ENCODE measurements at regions not wholly inside any gene's neighbourhood (a gene's known extent, or its start where the extent isn't known, plus 50 kb on each side); places are given as distances from the start of the nearest gene placed in this dataset.
A peak's percentile ranks its signal among the peaks of the same experiment; 100 is the strongest.
"Not testable (repeated sequence)": the region's sequence is repeated elsewhere in the genome, so short reads cannot be mapped to it uniquely, and the experiment has no call there.

DNA sequence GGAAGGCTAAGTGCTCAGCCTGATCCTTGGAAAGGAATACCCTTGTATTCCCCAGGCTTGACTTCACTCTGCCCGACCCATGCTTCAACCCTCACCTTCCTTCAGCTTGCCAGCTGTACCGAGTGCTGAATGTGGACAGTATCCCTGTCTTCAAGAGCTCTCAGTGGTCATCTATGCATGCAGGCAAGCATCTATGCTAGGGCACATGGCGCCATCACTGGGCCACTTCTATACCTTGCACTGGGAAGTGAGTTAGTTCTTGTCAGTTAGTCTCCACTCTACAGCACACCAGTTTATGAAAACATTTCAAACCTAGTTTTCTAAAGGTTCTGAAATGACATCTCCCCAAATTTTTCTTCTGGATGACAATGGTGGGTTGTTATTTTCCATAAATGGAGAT is 82.0 kb upstream of the MYRIP start:
- no peaks in the 10 kb centered on the region for H3K4me1 Mint-ChIP-seq (ENCODE audit: low read depth, unreplicated experiment)
- H3K4me3 Mint-ChIP-seq (ENCODE audit: low read depth, unreplicated experiment) = no peak overlapping the region
- no peak overlapping the region for H3K27ac Mint-ChIP-seq (ENCODE audit: unreplicated experiment)
- BruUV-seq (replicated peaks) = no TSS peak
- H3K27me3 Mint-ChIP-seq (ENCODE audit: unreplicated experiment) = no peaks in the 10 kb centered on the region
- intact Hi-C loops (cut with micrococcal nuclease; ENCODE audit: unreplicated experiment) = loop anchor here (10.0 kb wide), 1 partner anchor 387 kb away; no protein-coding TSS in a partner anchor
- CTCF ChIA-PET = no interaction called here
- no peak for DNase-seq
- TF ChIP-seq, protein P1, sequence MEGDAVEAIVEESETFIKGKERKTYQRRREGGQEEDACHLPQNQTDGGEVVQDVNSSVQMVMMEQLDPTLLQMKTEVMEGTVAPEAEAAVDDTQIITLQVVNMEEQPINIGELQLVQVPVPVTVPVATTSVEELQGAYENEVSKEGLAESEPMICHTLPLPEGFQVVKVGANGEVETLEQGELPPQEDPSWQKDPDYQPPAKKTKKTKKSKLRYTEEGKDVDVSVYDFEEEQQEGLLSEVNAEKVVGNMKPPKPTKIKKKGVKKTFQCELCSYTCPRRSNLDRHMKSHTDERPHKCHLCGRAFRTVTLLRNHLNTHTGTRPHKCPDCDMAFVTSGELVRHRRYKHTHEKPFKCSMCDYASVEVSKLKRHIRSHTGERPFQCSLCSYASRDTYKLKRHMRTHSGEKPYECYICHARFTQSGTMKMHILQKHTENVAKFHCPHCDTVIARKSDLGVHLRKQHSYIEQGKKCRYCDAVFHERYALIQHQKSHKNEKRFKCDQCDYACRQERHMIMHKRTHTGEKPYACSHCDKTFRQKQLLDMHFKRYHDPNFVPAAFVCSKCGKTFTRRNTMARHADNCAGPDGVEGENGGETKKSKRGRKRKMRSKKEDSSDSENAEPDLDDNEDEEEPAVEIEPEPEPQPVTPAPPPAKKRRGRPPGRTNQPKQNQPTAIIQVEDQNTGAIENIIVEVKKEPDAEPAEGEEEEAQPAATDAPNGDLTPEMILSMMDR (IDR thresholded peaks at IDR 0.05; ENCODE audit: unreplicated experiment) = no peak
- peaks cover under 1% of the 10 kb centered on the region for H3K9me3 Mint-ChIP-seq (ENCODE audit: low read depth, unreplicated experiment)
- H3K36me3 Mint-ChIP-seq (ENCODE audit: insufficient read depth, unreplicated experiment) = no peaks in the 10 kb centered on the region

- intact Hi-C loops (cut with micrococcal nuclease; ENCODE audit: unreplicated experiment) = no loop called here
- H3K27ac Mint-ChIP-seq (ENCODE audit: unreplicated experiment) = no peak overlapping the region
- H3K4me1 Mint-ChIP-seq (ENCODE audit: low read depth, unreplicated experiment) = no peaks in the 10 kb centered on the region
- DNase-seq = no peak
- TF ChIP-seq, protein P1 (IDR thresholded peaks at IDR 0.05; ENCODE audit: unreplicated experiment) = no peak
- H3K9me3 Mint-ChIP-seq (ENCODE audit: low read depth, unreplicated experiment) = peaks cover 2% of the 10 kb centered on the region
- no peaks in the 10 kb centered on the region for H3K36me3 Mint-ChIP-seq (ENCODE audit: insufficient read depth, unreplicated experiment)
- CTCF ChIA-PET = no interaction called here
- no peaks in the 10 kb centered on the region for H3K27me3 Mint-ChIP-seq (ENCODE audit: unreplicated experiment)
- no peak overlapping the region for H3K4me3 Mint-ChIP-seq (ENCODE audit: low read depth, unreplicated experiment)
- no TSS peak for BruUV-seq (replicated peaks)
Measured at GRCh38 chr3:39733804-39734203, 75.6 kb upstream of the MYRIP start.

DNA sequence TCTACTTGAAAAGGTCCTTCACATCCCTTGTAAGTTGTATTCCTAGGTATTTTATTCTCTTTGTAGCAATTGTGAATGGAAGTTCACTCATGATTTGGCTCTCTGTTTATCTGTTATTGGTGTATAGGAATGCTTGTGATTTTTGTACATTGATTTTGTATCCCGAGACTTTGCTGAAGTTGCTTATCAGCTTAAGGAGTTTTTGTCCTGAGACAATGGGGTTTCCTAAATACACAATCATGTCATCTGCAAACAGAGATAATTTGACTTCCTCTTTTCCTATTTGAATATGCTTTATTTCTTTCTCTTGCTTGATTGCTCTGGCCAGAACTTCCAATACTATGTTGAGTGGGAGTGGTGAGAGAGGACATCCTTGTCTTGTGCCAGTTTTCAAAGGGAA is 69.8 kb upstream of the MYRIP start:
- H3K27ac Mint-ChIP-seq (ENCODE audit: unreplicated experiment); H3K4me3 Mint-ChIP-seq (ENCODE audit: low read depth, unreplicated experiment); BruUV-seq (replicated peaks); H3K27me3 Mint-ChIP-seq (ENCODE audit: unreplicated experiment); H3K9me3 Mint-ChIP-seq (ENCODE audit: low read depth, unreplicated experiment); CTCF ChIA-PET; DNase-seq: not testable (repeated sequence)
- Mint-ChIP-seq H3K36me3 (ENCODE audit: insufficient read depth, unreplicated experiment) (peaks cover 11% of the 10 kb centered on the region), H3K4me1 (ENCODE audit: low read depth, unreplicated experiment) (peaks cover 25% of the 10 kb centered on the region)
- intact Hi-C loops (cut with micrococcal nuclease; ENCODE audit: unreplicated experiment) = loop anchor here (5.0 kb wide), 1 partner anchor 173 kb away; no protein-coding TSS in a partner anchor

- TF ChIP-seq, protein P1 (IDR thresholded peaks at IDR 0.05; ENCODE audit: unreplicated experiment) = no peak
- Mint-ChIP-seq H3K36me3 (ENCODE audit: insufficient read depth, unreplicated experiment) (peaks cover 11% of the 10 kb centered on the region), H3K4me1 (ENCODE audit: low read depth, unreplicated experiment) (peaks cover 48% of the 10 kb centered on the region), H3K9me3 (ENCODE audit: low read depth, unreplicated experiment) (peaks cover 10% of the 10 kb centered on the region), H3K27me3 (ENCODE audit: unreplicated experiment) (no peaks in the 10 kb centered on the region), H3K4me3 (ENCODE audit: low read depth, unreplicated experiment) (no peak overlapping the region), H3K27ac (ENCODE audit: unreplicated experiment) (no peak overlapping the region)
- intact Hi-C loops (cut with micrococcal nuclease; ENCODE audit: unreplicated experiment) = loop anchor here (5.0 kb wide), 2 partner anchors 63 to 168 kb away; partner anchors contain the start of gene MYRIP
- CTCF ChIA-PET = no interaction called here
- no TSS peak for BruUV-seq (replicated peaks)
- no peak for DNase-seq
Measured at GRCh38 chr3:39744746-39745145, 64.7 kb upstream of the MYRIP start.

GRCh38 chr3:39748002-39748401 is 61.4 kb upstream of the MYRIP start:
- TF ChIP-seq, protein P1 (IDR thresholded peaks at IDR 0.05; ENCODE audit: unreplicated experiment) = no peak
- H3K27me3 Mint-ChIP-seq (ENCODE audit: unreplicated experiment) = no peaks in the 10 kb centered on the region
- H3K36me3 Mint-ChIP-seq (ENCODE audit: insufficient read depth, unreplicated experiment) = peaks cover 5% of the 10 kb centered on the region
- no TSS peak for BruUV-seq (replicated peaks)
- peak; percentile 14 for DNase-seq
- H3K27ac Mint-ChIP-seq (ENCODE audit: unreplicated experiment) = no peak overlapping the region
- CTCF ChIA-PET = no interaction called here
- no peak overlapping the region for H3K4me3 Mint-ChIP-seq (ENCODE audit: low read depth, unreplicated experiment)
- H3K4me1 Mint-ChIP-seq (ENCODE audit: low read depth, unreplicated experiment) = peaks cover 63% of the 10 kb centered on the region
- intact Hi-C loops (cut with micrococcal nuclease; ENCODE audit: unreplicated experiment) = loop anchor here (5.0 kb wide), 1 partner anchor 59 kb away; the partner anchor contains the start of gene MYRIP
- H3K9me3 Mint-ChIP-seq (ENCODE audit: low read depth, unreplicated experiment) = no peaks in the 10 kb centered on the region

Measured in Calu3 (cell line).